IMR-90 (cell line): ENCODE measurements at regions not wholly inside any gene's neighbourhood (a gene's known extent, or its start where the extent isn't known, plus 50 kb on each side); places are given as distances from the start of the nearest gene placed in this dataset.

ENCODE experiments used
- ATAC-seq: fragments of 200-7000 bp; cut with Tn5 transposase; 2 replicates; pipeline ENCODE4 v1.9.1; 2020; ENCODE audit warnings: low read depth, mild to moderate bottlenecking, moderate library complexity
- BruUV-seq: library from RNA; stranded (reverse); fragments of 400-500 nt; replicated peaks from 2 replicates; lab custom pipeline; 2021; lab: Mats Ljungman, UMichigan
- CTCF ChIA-PET: fragments of 300-600 bp; formaldehyde crosslinking; extraction: SDS; loops from one replicate; lab custom pipeline; 2021; ENCODE audit warnings: antibody characterized with exemption; lab: Yijun Ruan, JAX
- POLR2A ChIA-PET: fragments of 300-600 bp; sonication (Branson Sonifier 250); formaldehyde crosslinking; loops from one replicate; lab custom pipeline; 2022; ENCODE audit warnings: antibody characterized with exemption; ENCODE audit not compliant: unreplicated experiment; lab: Charles Lee
- DNase-seq: peaks from one replicate; pipeline ENCODE4 v3.0.0; 2013
- H2AFZ ChIP-seq: replicated peaks from 2 replicates; pipeline ENCODE3; 2013; ENCODE audit warnings: low read length, mild to moderate bottlenecking; ENCODE audit not compliant: poor library complexity
- H2AK5ac ChIP-seq: 2 replicates; pipeline ENCODE4 v1.6.1; 2013; ENCODE audit warnings: low read depth, low read length, inconsistent platforms
- H2AK9ac ChIP-seq: replicated peaks from 2 replicates; pipeline ENCODE3; 2013; ENCODE audit warnings: mild to moderate bottlenecking, low read depth, low read length, moderate library complexity; ENCODE audit not compliant: poor library complexity
- H2BK120ac ChIP-seq: 2 replicates; pipeline ENCODE4 v1.6.1; 2013; ENCODE audit warnings: low read depth, low read length, inconsistent platforms
- H2BK15ac ChIP-seq: 3 replicates; pipeline ENCODE4 v1.6.1; 2013; ENCODE audit warnings: low read depth, low read length, inconsistent platforms
- H2BK20ac ChIP-seq: 2 replicates; pipeline ENCODE4 v1.6.1; 2013; ENCODE audit warnings: low read depth, mild to moderate bottlenecking, inconsistent platforms, low read length, moderate library complexity
- H2BK5ac ChIP-seq: 2 replicates; pipeline ENCODE4 v1.6.1; 2013; ENCODE audit warnings: mild to moderate bottlenecking, low read depth, low read length, inconsistent platforms; ENCODE audit not compliant: poor library complexity, severe bottlenecking
- H3K14ac ChIP-seq: replicated peaks from 2 replicates; pipeline ENCODE4 v1.6.1; 2013; ENCODE audit warnings: low read depth, low read length, inconsistent platforms
- H3K18ac ChIP-seq: 2 replicates; pipeline ENCODE4 v1.6.1; 2013; ENCODE audit warnings: low read depth, low read length, control low read depth
- H3K23ac ChIP-seq: 2 replicates; pipeline ENCODE4 v1.6.1; 2013; ENCODE audit warnings: low read depth, low read length, inconsistent platforms
- H3K27ac ChIP-seq: 2 replicates; pipeline ENCODE4 v1.5.1; 2013; ENCODE audit warnings: mild to moderate bottlenecking, control low read depth, low read length; ENCODE audit not compliant: insufficient read depth
- H3K27me3 ChIP-seq: 2 replicates; pipeline ENCODE4 v1.6.1; 2013; ENCODE audit warnings: low read length; ENCODE audit not compliant: control insufficient read depth, insufficient read depth
- H3K36me3 ChIP-seq: 2 replicates; pipeline ENCODE4 v1.6.1; 2013; ENCODE audit warnings: low read length, mixed read lengths; ENCODE audit not compliant: control insufficient read depth, insufficient read depth
- H3K4ac ChIP-seq: 2 replicates; pipeline ENCODE4 v1.6.1; 2013; ENCODE audit warnings: low read depth, low read length, inconsistent platforms
- H3K4me1 ChIP-seq: 2 replicates; pipeline ENCODE4 v1.6.1; 2013; ENCODE audit warnings: low read length, mixed read lengths; ENCODE audit not compliant: control insufficient read depth, insufficient read depth
- H3K4me2 ChIP-seq: 2 replicates; pipeline ENCODE4 v1.6.1; 2013; ENCODE audit warnings: low read depth, mild to moderate bottlenecking, control low read depth, low read length, moderate library complexity
- H3K4me3 ChIP-seq: 2 replicates; pipeline ENCODE4 v1.5.1; 2013; ENCODE audit warnings: low read depth, mild to moderate bottlenecking, control low read depth, low read length, moderate library complexity; ENCODE audit not compliant: insufficient read depth
- H3K56ac ChIP-seq: 2 replicates; pipeline ENCODE4 v1.6.1; 2013; ENCODE audit warnings: low read length, inconsistent platforms; ENCODE audit not compliant: insufficient read depth; ENCODE audit errors: extremely low read depth
- H3K79me1 ChIP-seq, 2 experiments: 2 replicates each; pipeline ENCODE4 v1.6.1; 2013; ENCODE audit warnings: low read length in 2 of 2, inconsistent platforms in 1 of 2, low read depth in 1 of 2
- H3K9ac ChIP-seq: 2 replicates; pipeline ENCODE4 v1.6.1; 2013; ENCODE audit warnings: low read depth, low read length, control low read depth
- H3K9me1 ChIP-seq: 2 replicates; pipeline ENCODE4 v1.6.1; 2013; ENCODE audit warnings: low read length, inconsistent platforms; ENCODE audit not compliant: insufficient read depth
- H3K9me3 ChIP-seq: 2 replicates; pipeline ENCODE4 v1.6.1; 2013; ENCODE audit warnings: low read length; ENCODE audit not compliant: control insufficient read depth, insufficient read depth
- H4K20me1 ChIP-seq: 2 replicates; pipeline ENCODE4 v1.6.1; 2013; ENCODE audit warnings: low read length, inconsistent platforms; ENCODE audit not compliant: insufficient read depth
- H4K5ac ChIP-seq: 2 replicates; pipeline ENCODE4 v1.6.1; 2013; ENCODE audit warnings: mild to moderate bottlenecking, low read depth, low read length, control low read depth
- H4K8ac ChIP-seq, 2 experiments: 2 replicates each; pipeline ENCODE4 v1.6.1; 2013; ENCODE audit warnings: low read depth in 2 of 2, low read length in 2 of 2, control low read depth in 1 of 2, inconsistent platforms in 1 of 2
- H4K91ac ChIP-seq: 2 replicates; pipeline ENCODE4 v1.6.1; 2013; ENCODE audit warnings: low read depth, low read length, inconsistent platforms; ENCODE audit not compliant: insufficient read depth
- BHLHE40 ChIP-seq: fragments of 150-350 bp; IDR thresholded peaks from 2 replicates; pipeline ENCODE4 v1.6.1; 2016; ENCODE audit warnings: mild to moderate bottlenecking, low read depth, low read length
- CEBPB ChIP-seq: IDR thresholded peaks from 2 replicates; pipeline ENCODE4 v1.6.1; 2012; ENCODE audit warnings: low read depth, low read length, improper control_type of control experiment
- CHD1 ChIP-seq: IDR thresholded peaks from 2 replicates; pipeline ENCODE4 v1.6.1; 2012; ENCODE audit warnings: low read depth, low read length, improper control_type of control experiment
- CTCF ChIP-seq: conservative IDR thresholded peaks from 2 replicates; pipeline ENCODE4 v1.5.1; 2012; ENCODE audit warnings: mild to moderate bottlenecking, low read depth, low read length, improper control_type of control experiment
- ELK1 ChIP-seq: fragments of 150-350 bp; IDR thresholded peaks from 2 replicates; pipeline ENCODE4 v1.6.1; 2016; ENCODE audit warnings: low read depth, mild to moderate bottlenecking, low read length, moderate library complexity, borderline replicate concordance
- FOS ChIP-seq: fragments of 150-350 bp; IDR thresholded peaks from 2 replicates; pipeline ENCODE4 v1.6.1; 2016; ENCODE audit warnings: low read depth, low read length
- MAFK ChIP-seq: IDR thresholded peaks from 2 replicates; pipeline ENCODE4 v1.6.1; 2012; ENCODE audit warnings: low read depth, low read length, improper control_type of control experiment
- MAZ ChIP-seq: IDR thresholded peaks from 2 replicates; pipeline ENCODE4 v1.6.1; 2012; ENCODE audit warnings: low read depth, mild to moderate bottlenecking, low read length, improper control_type of control experiment, moderate library complexity, borderline replicate concordance
- MXI1 ChIP-seq: IDR thresholded peaks from 2 replicates; pipeline ENCODE4 v1.6.1; 2012; ENCODE audit warnings: low read depth, mild to moderate bottlenecking, low read length, moderate library complexity, borderline replicate concordance
- NFE2L2 ChIP-seq: fragments of 150-350 bp; IDR thresholded peaks from 2 replicates; pipeline ENCODE4 v1.6.1; 2016; ENCODE audit warnings: low read depth, mild to moderate bottlenecking, low read length
- POLR2A ChIP-seq: IDR thresholded peaks from 2 replicates; pipeline ENCODE4 v1.6.1; 2012; ENCODE audit warnings: mild to moderate bottlenecking, low read depth, low read length
- RAD21 ChIP-seq: IDR thresholded peaks from 2 replicates; pipeline ENCODE4 v1.6.1; 2012; ENCODE audit warnings: low read length, improper control_type of control experiment
- RCOR1 ChIP-seq: IDR thresholded peaks from 2 replicates; pipeline ENCODE4 v1.6.1; 2012; ENCODE audit warnings: mild to moderate bottlenecking, low read length, improper control_type of control experiment; ENCODE audit not compliant: insufficient replicate concordance
- RFX5 ChIP-seq: IDR thresholded peaks from 2 replicates; pipeline ENCODE4 v1.8.0; 2012; ENCODE audit warnings: low read depth, mild to moderate bottlenecking, low read length, moderate library complexity
- SMC3 ChIP-seq: fragments of 150-350 bp; IDR thresholded peaks from 2 replicates; pipeline ENCODE4 v1.6.1; 2016; ENCODE audit warnings: low read depth, mild to moderate bottlenecking, antibody characterized with exemption, low read length, moderate library complexity
- USF2 ChIP-seq: fragments of 150-350 bp; IDR thresholded peaks from 2 replicates; pipeline ENCODE4 v1.6.1; 2017; ENCODE audit warnings: mild to moderate bottlenecking, antibody characterized with exemption, low read length, low read depth
- WGBS, 2 experiments: methylation state at CpG; one replicate each; pipeline versions ENCODE4 v1.1.5 to v1.1.7; 2013; ENCODE audit warnings: missing lambda C conversion rate in 2 of 2; ENCODE audit not compliant: insufficient read length in 1 of 2; ENCODE audit errors: extremely low coverage in 2 of 2; 5-methylcytosine and 5-hydroxymethylcytosine counted together
- dilution Hi-C: fragments of 300-500 bp; cut with HindIII; formaldehyde crosslinking; loops from one replicate; pipeline ENCODE4 v1.14.3; 2018; ENCODE audit warnings: low sequenced_read_pairs; ENCODE audit not compliant: unreplicated experiment
- in situ Hi-C: fragments of 300-500 bp; cut with MboI; formaldehyde crosslinking; loops from 3 replicates; pipeline ENCODE4 v1.14.3; 2019; ENCODE audit warnings: low sequenced_read_pairs, inconsistent platforms, mixed read lengths
- intact Hi-C: fragments of 100-400 bp; cut with micrococcal nuclease; formaldehyde crosslinking; loops from 2 replicates; pipeline ENCODE4 v1.10.0; 2022

- no peaks in the 10 kb centered on the region for H4K20me1 ChIP-seq
- no peak overlapping the region for H2AK9ac ChIP-seq
- no peak overlapping the region for H4K5ac ChIP-seq
- no peak overlapping the region for H3K18ac ChIP-seq
- CTCF ChIA-PET, result no interaction called here
- H3K4me3 ChIP-seq, result no peak overlapping the region
- H3K27me3 ChIP-seq, result no peaks in the 10 kb centered on the region
- no peak overlapping the region for H3K56ac ChIP-seq
- H3K4me2 ChIP-seq, result no peak overlapping the region
- 0 out of 2 replicates have a peak, but pooled peaks cover 2% of the 10 kb centered on the region for H3K9me3 ChIP-seq
- POLR2A ChIA-PET, result no interaction called here
- H3K9ac ChIP-seq, result no peak overlapping the region
- H2BK20ac ChIP-seq, result no peak overlapping the region
- no peaks in the 10 kb centered on the region for H3K79me1 ChIP-seq
- H3K4ac ChIP-seq, result no peak overlapping the region
- DNase-seq (no peak), ATAC-seq (no peak)
- no peaks in the 10 kb centered on the region for H3K4me1 ChIP-seq
- no peaks in the 10 kb centered on the region for H3K9me1 ChIP-seq
- no peak overlapping the region for H2BK120ac ChIP-seq
- no peak overlapping the region for H2BK5ac ChIP-seq
- H2AFZ ChIP-seq, result no peak overlapping the region
- intact Hi-C loops, result no loop called here
- no peak overlapping the region for H3K14ac ChIP-seq
- H3K36me3 ChIP-seq, result no peaks in the 10 kb centered on the region
- no peak overlapping the region for H4K91ac ChIP-seq
- no peak overlapping the region for H3K23ac ChIP-seq
- no TSS peak for BruUV-seq
- no peak for TF ChIP-seq FOS
- TF ChIP-seq RCOR1, result no peak
- TF ChIP-seq NFE2L2, result no peak
- TF ChIP-seq BHLHE40, result no peak
- no peak for TF ChIP-seq RFX5
- TF ChIP-seq CHD1, result no peak
- no peak for TF ChIP-seq CTCF
- no peak for TF ChIP-seq ELK1
- no peak for TF ChIP-seq MAFK
- no peak for TF ChIP-seq MAZ
- no peak for TF ChIP-seq USF2
- TF ChIP-seq RAD21, result no peak
- no peak for TF ChIP-seq MXI1
- TF ChIP-seq SMC3, result no peak
- no peak for TF ChIP-seq CEBPB
- TF ChIP-seq POLR2A, result no peak
- H3K27ac ChIP-seq, result no peak overlapping the region
- no peak overlapping the region for H2AK5ac ChIP-seq
- dilution Hi-C loops, result no loop called here
- WGBS, 2 experiments, result no CpG with 5 or more reads among the region's 4 CpGs
- no peak overlapping the region for H4K8ac ChIP-seq
- in situ Hi-C loops, result no loop called here
- H2BK15ac ChIP-seq, result no peak overlapping the region
These were observed 157.8 kb upstream of the CTNNB1 start for GRCh38 chr3:41041462-41041861.
